Neural cell (in vitro differentiated cells): ENCODE measurements at regions not wholly inside any gene's neighbourhood (a gene's known extent, or its start where the extent isn't known, plus 50 kb on each side); places are given as distances from the start of the nearest gene placed in this dataset.

Experiments
- H2AFZ ChIP-seq: fragments of 200-600, 300-800 bp; sonication (generic), shearing (Covaris generic); 2 replicates; pipeline ENCODE4 v1.6.0; 2014; ENCODE audit warnings: low read depth, mild to moderate bottlenecking, antibody characterized with exemption, low read length, moderate library complexity
- H3F3A ChIP-seq: fragments of 200-600 bp; shearing (Covaris generic); 2 replicates; pipeline ENCODE4 v1.6.1; 2016; ENCODE audit warnings: mild to moderate bottlenecking, moderate library complexity, mixed read lengths, antibody characterized with exemption, low read length; ENCODE audit not compliant: insufficient read depth, poor library complexity, severe bottlenecking
- H3K27ac ChIP-seq: fragments of 200-600, 300-800 bp; sonication (generic), shearing (Covaris generic); 2 replicates; pipeline ENCODE4 v1.5.1; 2014; ENCODE audit warnings: mild to moderate bottlenecking, low read length, moderate library complexity
- H3K27me3 ChIP-seq: fragments of 300-800, 200-600 bp; sonication (generic), shearing (Covaris generic); 2 replicates; pipeline ENCODE4 v1.6.0; 2014; ENCODE audit warnings: mild to moderate bottlenecking, low read depth, low read length, moderate library complexity; ENCODE audit not compliant: insufficient read depth
- H3K36me3 ChIP-seq: fragments of 300-800, 200-600 bp; sonication (generic), shearing (Covaris generic); 2 replicates; pipeline ENCODE4 v1.5.1; 2014; ENCODE audit warnings: mild to moderate bottlenecking, antibody characterized with exemption, low read length, moderate library complexity; ENCODE audit not compliant: insufficient read depth
- H3K4me2 ChIP-seq: fragments of 300-800, 200-600 bp; sonication (generic), shearing (Covaris generic); 2 replicates; pipeline ENCODE4 v1.6.0; 2014; ENCODE audit warnings: mild to moderate bottlenecking, low read length
- H3K4me3 ChIP-seq: fragments of 300-800, 200-600 bp; sonication (generic), shearing (Covaris generic); 2 replicates; pipeline ENCODE4 v1.5.1; 2014; ENCODE audit warnings: mild to moderate bottlenecking, low read length, moderate library complexity
- H3K79me2 ChIP-seq: fragments of 200-600 bp; shearing (Covaris generic); replicated peaks from 2 replicates; pipeline ENCODE4 v1.6.0; 2014; ENCODE audit warnings: mild to moderate bottlenecking, low read length, moderate library complexity; ENCODE audit not compliant: insufficient read depth
- H3K9ac ChIP-seq: fragments of 300-800, 200-600 bp; sonication (generic), shearing (Covaris generic); 2 replicates; pipeline ENCODE4 v1.6.1; 2016; ENCODE audit warnings: mild to moderate bottlenecking, low read length, mixed read lengths
- H3K9me2 ChIP-seq: fragments of 200-600 bp; shearing (Covaris generic); 2 replicates; pipeline ENCODE4 v1.6.1; 2016; ENCODE audit warnings: mild to moderate bottlenecking, low read length, mixed read lengths; ENCODE audit not compliant: insufficient read depth
- H3K9me3 ChIP-seq: fragments of 200-600, 300-800 bp; sonication (generic), shearing (Covaris generic); 2 replicates; pipeline ENCODE4 v1.6.1; 2016; ENCODE audit warnings: mild to moderate bottlenecking, mixed run types, low read length, moderate library complexity, mixed read lengths
- H4K20me1 ChIP-seq: fragments of 200-600 bp; shearing (Covaris generic); 2 replicates; pipeline ENCODE4 v1.6.1; 2016; ENCODE audit warnings: mild to moderate bottlenecking, mixed run types; ENCODE audit not compliant: insufficient read depth
- CTCF ChIP-seq: fragments of 450-650 bp; IDR thresholded peaks from 2 replicates; pipeline ENCODE4 v1.5.1; 2014; ENCODE audit warnings: antibody characterized with exemption, mild to moderate bottlenecking, moderate library complexity; ENCODE audit not compliant: poor library complexity, severe bottlenecking
- EP300 ChIP-seq: fragments of 450-650 bp; conservative IDR thresholded peaks from 2 replicates; pipeline ENCODE4 v1.6.1; 2014; ENCODE audit warnings: antibody characterized with exemption, mild to moderate bottlenecking, moderate library complexity; ENCODE audit not compliant: poor library complexity, severe bottlenecking
- EZH2 ChIP-seq: fragments of 200-600, 300-800 bp; shearing (Covaris generic), sonication (generic); IDR thresholded peaks from 2 replicates; pipeline ENCODE4 v1.6.1; 2014; ENCODE audit warnings: antibody characterized with exemption, low read length, borderline replicate concordance, mild to moderate bottlenecking; ENCODE audit not compliant: insufficient read depth, poor library complexity, severe bottlenecking
- MXI1 ChIP-seq: fragments of 450-650 bp; conservative IDR thresholded peaks from 2 replicates; pipeline ENCODE4 v1.6.1; 2014; ENCODE audit warnings: antibody characterized with exemption, mild to moderate bottlenecking; ENCODE audit not compliant: poor library complexity, severe bottlenecking
- POLR2AphosphoS5 ChIP-seq: IDR thresholded peaks from 2 replicates; pipeline ENCODE4 v1.6.1; 2012
- RAD21 ChIP-seq: fragments of 450-650 bp; conservative IDR thresholded peaks from 2 replicates; pipeline ENCODE4 v1.6.1; 2014; ENCODE audit warnings: antibody characterized with exemption, mild to moderate bottlenecking, moderate library complexity
- REST ChIP-seq: IDR thresholded peaks from 2 replicates; pipeline ENCODE4 v1.6.1; 2012; ENCODE audit warnings: borderline replicate concordance
- SMC3 ChIP-seq: fragments of 450-650 bp; conservative IDR thresholded peaks from 2 replicates; pipeline ENCODE4 v1.6.1; 2014; ENCODE audit warnings: antibody characterized with exemption, mild to moderate bottlenecking, moderate library complexity; ENCODE audit not compliant: poor library complexity
- TAF1 ChIP-seq: IDR thresholded peaks from 2 replicates; pipeline ENCODE4 v1.6.1; 2012; ENCODE audit warnings: low read depth

- Histone ChIP-seq H3K27ac (no peak overlapping the region), H3F3A (no peaks in the 10 kb centered on the region), H3K4me2 (no peak overlapping the region), H3K36me3 (no peaks in the 10 kb centered on the region), H3K9ac (no peak overlapping the region), H4K20me1 (no peaks in the 10 kb centered on the region), H2AFZ (no peak overlapping the region), H3K79me2 (no peaks in the 10 kb centered on the region), H3K9me3 (no peaks in the 10 kb centered on the region), H3K27me3 (no peaks in the 10 kb centered on the region), H3K4me3 (no peak overlapping the region), H3K9me2 (no peaks in the 10 kb centered on the region)
- TF ChIP-seq MXI1: no peak
- TF ChIP-seq TAF1: no peak
- no peak for TF ChIP-seq REST
- no peak for TF ChIP-seq POLR2AphosphoS5
- no peak for TF ChIP-seq CTCF
- no peak for TF ChIP-seq EZH2
- no peak for TF ChIP-seq SMC3
- TF ChIP-seq EP300: no peak
- TF ChIP-seq RAD21: no peak
These were observed 140.4 kb upstream of the MAX start for GRCh38 chr14:65242732-65243134.

- H3K36me3 ChIP-seq: no peaks in the 10 kb centered on the region
- TF ChIP-seq TAF1 (no peak), REST (no peak), EZH2 (no peak), EP300 (no peak), SMC3 (no peak), POLR2AphosphoS5 (no peak), MXI1 (no peak), RAD21 (no peak), CTCF (no peak)
- no peaks in the 10 kb centered on the region for H3F3A ChIP-seq
- no peaks in the 10 kb centered on the region for H3K79me2 ChIP-seq
- H3K4me3 ChIP-seq: no peak overlapping the region
- no peak overlapping the region for H3K4me2 ChIP-seq
- H3K9ac ChIP-seq: no peak overlapping the region
- no peak overlapping the region for H2AFZ ChIP-seq
- H3K27ac ChIP-seq: no peak overlapping the region
- H3K27me3 ChIP-seq: no peaks in the 10 kb centered on the region
- H4K20me1 ChIP-seq: no peaks in the 10 kb centered on the region
- H3K9me2 ChIP-seq: no peaks in the 10 kb centered on the region
- H3K9me3 ChIP-seq: no peaks in the 10 kb centered on the region
These were observed 141.6 kb upstream of the MAX start for GRCh38 chr14:65243766-65244442.
